ENCODE measurements at regions not wholly inside any gene's neighbourhood (a gene's known extent, or its start where the extent isn't known, plus 50 kb on each side); places are given as distances from the start of the nearest gene placed in this dataset.

- TF ChIP-seq CHD7 (IDR thresholded peaks at IDR 0.05; ENCODE audit: insufficient replicate concordance, low read length) (no peak), EZH2 (IDR thresholded peaks at IDR 0.05; ENCODE audit: low read depth, low read length, severe bottlenecking) (no peak), NRF1 (IDR thresholded peaks at IDR 0.05; ENCODE audit: low read depth, low read length) (no peak), CREB1 (IDR thresholded peaks at IDR 0.05) (no peak), NANOG (IDR thresholded peaks at IDR 0.05; ENCODE audit: insufficient read depth, low read depth, low read length, poor library complexity, severe bottlenecking) (no peak)
These were observed 274.4 kb upstream of the ROBO2 start (continued) for GRCh38 chr3:76765511-76765910.

Data from H1 (cell line).